ENCODE measurements at regions not wholly inside any gene's neighbourhood (a gene's known extent, or its start where the extent isn't known, plus 50 kb on each side); places are given as distances from the start of the nearest gene placed in this dataset.

GRCh38 chr4:63348735-63349673 lies 1060.2 kb downstream of the TECRL start:
- Histone ChIP-seq H4K91ac (ENCODE audit: low read depth, low read length) (no peak overlapping the region), H3K4me1 (ENCODE audit: control insufficient read depth in 1 of 2, insufficient read depth in 2 of 2, low read length in 2 of 2) (no peaks in the 10 kb centered on the region), H3K4me2 (ENCODE audit: low read length) (no peak overlapping the region), H3K4ac (ENCODE audit: low read depth, low read length) (no peak overlapping the region), H2BK12ac (ENCODE audit: low read length) (no peak overlapping the region), H3K4me3 (ENCODE audit: low read depth, low read length) (no peak overlapping the region), H3K27me3 (ENCODE audit: insufficient read depth, low read length) (no peaks in the 10 kb centered on the region), H4K12ac (ENCODE audit: low read depth, low read length) (no peak overlapping the region), H3K9ac (ENCODE audit: low read length) (no peak overlapping the region), H4K8ac (ENCODE audit: low read depth, low read length) (no peak overlapping the region), H2BK120ac (ENCODE audit: insufficient read depth, low read length, poor library complexity) (no peak overlapping the region), H3K36me3 (ENCODE audit: control insufficient read depth in 1 of 2, insufficient read depth in 2 of 2, low read length in 2 of 2) (no peaks in the 10 kb centered on the region), H3K27ac (ENCODE audit: low read depth, low read length) (no peak overlapping the region), H3K9me3 (ENCODE audit: insufficient read depth, low read depth, low read length) (peaks cover 11% of the 10 kb centered on the region), H2AK5ac (ENCODE audit: low read length) (no peak overlapping the region), H3K79me2 (ENCODE audit: control insufficient read depth, insufficient read depth, low read length, poor library complexity) (no peaks in the 10 kb centered on the region), H2BK5ac (ENCODE audit: low read depth, low read length, poor library complexity) (no peak overlapping the region), H2AFZ (ENCODE audit: insufficient read depth, low read length, poor library complexity) (no peak overlapping the region), H3K79me1 (ENCODE audit: low read length) (no peaks in the 10 kb centered on the region), H3K23ac (ENCODE audit: low read length) (no peak overlapping the region), H3K18ac (ENCODE audit: low read length) (no peak overlapping the region), H3K14ac (ENCODE audit: low read length) (no peak overlapping the region)
- DNase-seq: no peak
- no CpG with 5 or more reads among the region's 58 CpGs for WGBS (ENCODE audit: extremely low coverage, insufficient coverage, insufficient read length)

DNA sequence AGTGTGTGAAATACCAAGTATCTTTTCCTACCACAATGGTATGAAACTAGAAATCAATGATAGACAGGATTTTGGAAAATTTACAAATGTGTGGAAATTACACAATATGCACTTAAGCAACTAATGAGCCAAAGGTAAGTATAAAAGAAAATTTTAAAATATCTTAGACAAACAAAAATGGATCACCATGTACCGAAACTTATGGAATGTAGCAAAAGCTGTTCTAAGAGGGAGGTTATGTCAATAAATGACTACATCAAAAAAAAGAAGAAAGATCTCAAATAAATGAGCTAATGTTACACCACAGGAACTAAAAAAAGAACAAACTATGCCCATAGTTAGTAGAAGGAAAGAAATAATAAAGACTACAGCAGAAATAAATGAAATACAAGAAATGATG lies 1084.1 kb downstream of the TECRL start:
- H2BK120ac ChIP-seq (ENCODE audit: insufficient read depth, low read length, poor library complexity): no peak overlapping the region
- no peak overlapping the region for H2BK5ac ChIP-seq (ENCODE audit: low read depth, low read length, poor library complexity)
- no peak overlapping the region for H3K4ac ChIP-seq (ENCODE audit: low read depth, low read length)
- H4K91ac ChIP-seq (ENCODE audit: low read depth, low read length): no peak overlapping the region
- no peak overlapping the region for H2BK12ac ChIP-seq (ENCODE audit: low read length)
- DNase-seq: no peak
- no peaks in the 10 kb centered on the region for H3K79me1 ChIP-seq (ENCODE audit: low read length)
- no peak overlapping the region for H4K8ac ChIP-seq (ENCODE audit: low read depth, low read length)
- H3K23ac ChIP-seq (ENCODE audit: low read length): no peak overlapping the region
- no peak overlapping the region for H2AFZ ChIP-seq (ENCODE audit: insufficient read depth, low read length, poor library complexity)
- H3K18ac ChIP-seq (ENCODE audit: low read length): no peak overlapping the region
- H3K79me2 ChIP-seq (ENCODE audit: control insufficient read depth, insufficient read depth, low read length, poor library complexity): no peaks in the 10 kb centered on the region
- H2AK5ac ChIP-seq (ENCODE audit: low read length): no peak overlapping the region
- no peak overlapping the region for H3K4me2 ChIP-seq (ENCODE audit: low read length)
- H3K27me3 ChIP-seq (ENCODE audit: insufficient read depth, low read length): no peaks in the 10 kb centered on the region
- no peak overlapping the region for H3K9ac ChIP-seq (ENCODE audit: low read length)
- H3K4me3 ChIP-seq (ENCODE audit: low read depth, low read length): no peak overlapping the region
- no peak overlapping the region for H3K27ac ChIP-seq (ENCODE audit: low read depth, low read length)
- no peaks in the 10 kb centered on the region for H3K36me3 ChIP-seq (ENCODE audit: control insufficient read depth in 1 of 2, insufficient read depth in 2 of 2, low read length in 2 of 2)
- no peak overlapping the region for H3K14ac ChIP-seq (ENCODE audit: low read length)
- H3K4me1 ChIP-seq (ENCODE audit: control insufficient read depth in 1 of 2, insufficient read depth in 2 of 2, low read length in 2 of 2): no peaks in the 10 kb centered on the region
- WGBS (ENCODE audit: extremely low coverage, insufficient coverage, insufficient read length): no CpG with 5 or more reads among the region's 1 CpG
- H3K9me3 ChIP-seq (ENCODE audit: insufficient read depth, low read depth, low read length): no peaks in the 10 kb centered on the region
- H4K12ac ChIP-seq (ENCODE audit: low read depth, low read length): no peak overlapping the region

- Histone ChIP-seq H3K9ac (ENCODE audit: low read length) (no peak overlapping the region), H2BK5ac (ENCODE audit: low read depth, low read length, poor library complexity) (no peak overlapping the region), H3K18ac (ENCODE audit: low read length) (no peak overlapping the region), H3K4me3 (ENCODE audit: low read depth, low read length) (no peak overlapping the region), H3K9me3 (ENCODE audit: insufficient read depth, low read depth, low read length) (no peaks in the 10 kb centered on the region), H3K79me1 (ENCODE audit: low read length) (peaks cover 2% of the 10 kb centered on the region), H4K12ac (ENCODE audit: low read depth, low read length) (no peak overlapping the region), H3K36me3 (ENCODE audit: control insufficient read depth in 1 of 2, insufficient read depth in 2 of 2, low read length in 2 of 2) (no peaks in the 10 kb centered on the region), H3K14ac (ENCODE audit: low read length) (no peak overlapping the region), H2BK12ac (ENCODE audit: low read length) (no peak overlapping the region), H2AK5ac (ENCODE audit: low read length) (no peak overlapping the region), H3K79me2 (ENCODE audit: control insufficient read depth, insufficient read depth, low read length, poor library complexity) (no peaks in the 10 kb centered on the region), H2BK120ac (ENCODE audit: insufficient read depth, low read length, poor library complexity) (no peak overlapping the region), H3K4me1 (ENCODE audit: control insufficient read depth in 1 of 2, insufficient read depth in 2 of 2, low read length in 2 of 2) (no peaks in the 10 kb centered on the region), H3K4ac (ENCODE audit: low read depth, low read length) (no peak overlapping the region), H2AFZ (ENCODE audit: insufficient read depth, low read length, poor library complexity) (no peak overlapping the region), H3K27me3 (ENCODE audit: insufficient read depth, low read length) (no peaks in the 10 kb centered on the region), H3K23ac (ENCODE audit: low read length) (no peak overlapping the region), H4K91ac (ENCODE audit: low read depth, low read length) (no peak overlapping the region), H3K4me2 (ENCODE audit: low read length) (no peak overlapping the region), H4K8ac (ENCODE audit: low read depth, low read length) (no peak overlapping the region), H3K27ac (ENCODE audit: low read depth, low read length) (no peak overlapping the region)
- no CpG with 5 or more reads among the region's 1 CpG for WGBS (ENCODE audit: extremely low coverage, insufficient coverage, insufficient read length)
- no peak for DNase-seq
Measured at GRCh38 chr4:63316633-63317032, 1092.6 kb downstream of the TECRL start.

DNA sequence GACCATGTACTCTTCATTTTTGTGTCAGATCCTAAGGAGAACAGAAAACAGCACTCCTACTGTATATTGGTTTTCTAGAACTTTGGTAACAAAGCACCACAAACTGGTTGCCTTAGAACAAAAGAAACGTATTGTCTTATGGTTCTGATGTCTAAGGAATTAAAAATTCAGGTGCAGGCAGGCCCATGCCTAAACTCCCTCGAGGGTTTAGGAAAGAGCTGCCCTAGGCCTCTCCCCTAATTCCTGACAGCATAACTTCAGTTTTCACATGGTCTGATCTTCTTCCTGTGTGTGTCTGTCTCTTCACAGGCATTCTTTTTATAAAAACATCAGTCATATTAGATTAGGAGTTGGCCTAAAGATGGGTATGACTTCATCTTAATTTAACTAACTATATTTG lies 1093.6 kb downstream of the TECRL start:
- no peak overlapping the region for H3K23ac ChIP-seq (ENCODE audit: low read length)
- no peak overlapping the region for H2AK5ac ChIP-seq (ENCODE audit: low read length)
- H3K4ac ChIP-seq (ENCODE audit: low read depth, low read length): no peak overlapping the region
- no peak overlapping the region for H4K8ac ChIP-seq (ENCODE audit: low read depth, low read length)
- no peak overlapping the region for H4K91ac ChIP-seq (ENCODE audit: low read depth, low read length)
- no peak overlapping the region for H3K18ac ChIP-seq (ENCODE audit: low read length)
- H3K4me1 ChIP-seq (ENCODE audit: control insufficient read depth in 1 of 2, insufficient read depth in 2 of 2, low read length in 2 of 2): no peaks in the 10 kb centered on the region
- H3K27ac ChIP-seq (ENCODE audit: low read depth, low read length): no peak overlapping the region
- no peaks in the 10 kb centered on the region for H3K79me2 ChIP-seq (ENCODE audit: control insufficient read depth, insufficient read depth, low read length, poor library complexity)
- no peak overlapping the region for H3K4me2 ChIP-seq (ENCODE audit: low read length)
- H4K12ac ChIP-seq (ENCODE audit: low read depth, low read length): no peak overlapping the region
- no peak overlapping the region for H2BK5ac ChIP-seq (ENCODE audit: low read depth, low read length, poor library complexity)
- H2AFZ ChIP-seq (ENCODE audit: insufficient read depth, low read length, poor library complexity): no peak overlapping the region
- no peak overlapping the region for H3K14ac ChIP-seq (ENCODE audit: low read length)
- peak in 1 of 2 donors; percentile 7 for DNase-seq
- no peaks in the 10 kb centered on the region for H3K27me3 ChIP-seq (ENCODE audit: insufficient read depth, low read length)
- no peaks in the 10 kb centered on the region for H3K36me3 ChIP-seq (ENCODE audit: control insufficient read depth in 1 of 2, insufficient read depth in 2 of 2, low read length in 2 of 2)
- no peaks in the 10 kb centered on the region for H3K9me3 ChIP-seq (ENCODE audit: insufficient read depth, low read depth, low read length)
- no peak overlapping the region for H2BK120ac ChIP-seq (ENCODE audit: insufficient read depth, low read length, poor library complexity)
- peaks cover 2% of the 10 kb centered on the region for H3K79me1 ChIP-seq (ENCODE audit: low read length)
- no peak overlapping the region for H2BK12ac ChIP-seq (ENCODE audit: low read length)
- WGBS (ENCODE audit: extremely low coverage, insufficient coverage, insufficient read length): no CpG with 5 or more reads among the region's 2 CpGs
- no peak overlapping the region for H3K9ac ChIP-seq (ENCODE audit: low read length)
- H3K4me3 ChIP-seq (ENCODE audit: low read depth, low read length): no peak overlapping the region

All from trophoblast cell (in vitro differentiated cells and primary cell).